VCaP (cell line): ENCODE measurements at regions not wholly inside any gene's neighbourhood (a gene's known extent, or its start where the extent isn't known, plus 50 kb on each side); places are given as distances from the start of the nearest gene placed in this dataset.

ENCODE experiments used
- H3K27ac ChIP-seq: fragments of 450-650 bp; 2 replicates; pipeline ENCODE4 v1.5.1; 2017
- TF ChIP-seq, protein P1 (sequence below): fragments of 450-650 bp; conservative IDR thresholded peaks from 2 replicates; pipeline ENCODE4 v1.5.1; 2017; ENCODE audit warnings: mild to moderate bottlenecking, moderate library complexity

GRCh38 chr16:65323655-65324237 lies 201.9 kb upstream of the CDH11 start:
- no peak overlapping the region for H3K27ac ChIP-seq
- TF ChIP-seq, protein P1, sequence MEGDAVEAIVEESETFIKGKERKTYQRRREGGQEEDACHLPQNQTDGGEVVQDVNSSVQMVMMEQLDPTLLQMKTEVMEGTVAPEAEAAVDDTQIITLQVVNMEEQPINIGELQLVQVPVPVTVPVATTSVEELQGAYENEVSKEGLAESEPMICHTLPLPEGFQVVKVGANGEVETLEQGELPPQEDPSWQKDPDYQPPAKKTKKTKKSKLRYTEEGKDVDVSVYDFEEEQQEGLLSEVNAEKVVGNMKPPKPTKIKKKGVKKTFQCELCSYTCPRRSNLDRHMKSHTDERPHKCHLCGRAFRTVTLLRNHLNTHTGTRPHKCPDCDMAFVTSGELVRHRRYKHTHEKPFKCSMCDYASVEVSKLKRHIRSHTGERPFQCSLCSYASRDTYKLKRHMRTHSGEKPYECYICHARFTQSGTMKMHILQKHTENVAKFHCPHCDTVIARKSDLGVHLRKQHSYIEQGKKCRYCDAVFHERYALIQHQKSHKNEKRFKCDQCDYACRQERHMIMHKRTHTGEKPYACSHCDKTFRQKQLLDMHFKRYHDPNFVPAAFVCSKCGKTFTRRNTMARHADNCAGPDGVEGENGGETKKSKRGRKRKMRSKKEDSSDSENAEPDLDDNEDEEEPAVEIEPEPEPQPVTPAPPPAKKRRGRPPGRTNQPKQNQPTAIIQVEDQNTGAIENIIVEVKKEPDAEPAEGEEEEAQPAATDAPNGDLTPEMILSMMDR, result no peak

DNA sequence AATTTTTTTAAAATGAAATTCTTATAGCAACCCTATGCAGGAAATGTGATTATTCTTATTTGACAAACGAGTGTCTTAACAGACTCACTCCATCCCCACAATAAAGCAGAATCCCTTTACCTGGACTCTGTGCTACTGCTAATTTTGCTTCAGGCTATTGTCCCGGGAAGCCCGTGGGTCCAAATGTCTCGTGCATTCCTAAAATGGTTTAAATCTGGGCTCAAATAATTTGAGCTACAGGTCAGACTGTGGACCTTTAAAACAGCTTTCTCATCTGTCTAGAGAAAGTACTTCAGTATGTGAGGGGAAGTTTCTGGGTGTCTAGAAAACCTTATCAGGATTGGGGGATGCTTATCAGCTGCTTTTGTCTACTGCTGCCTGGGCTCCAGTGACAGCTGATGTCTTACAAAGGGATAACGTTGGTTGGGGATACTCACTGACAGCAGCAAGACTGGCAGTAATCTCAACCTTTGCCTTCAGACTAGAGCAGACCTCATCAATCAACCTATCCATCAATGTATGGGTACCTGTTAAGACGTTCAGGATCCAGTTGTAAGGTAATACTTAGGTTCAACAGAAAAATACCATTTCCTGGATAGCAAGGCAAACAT lies 197.9 kb upstream of the CDH11 start:
- H3K27ac ChIP-seq, result no peak overlapping the region
- TF ChIP-seq, protein P1, result no peak

GRCh38 chr16:65318590-65319257 lies 196.9 kb upstream of the CDH11 start:
- H3K27ac ChIP-seq, result no peak overlapping the region

DNA sequence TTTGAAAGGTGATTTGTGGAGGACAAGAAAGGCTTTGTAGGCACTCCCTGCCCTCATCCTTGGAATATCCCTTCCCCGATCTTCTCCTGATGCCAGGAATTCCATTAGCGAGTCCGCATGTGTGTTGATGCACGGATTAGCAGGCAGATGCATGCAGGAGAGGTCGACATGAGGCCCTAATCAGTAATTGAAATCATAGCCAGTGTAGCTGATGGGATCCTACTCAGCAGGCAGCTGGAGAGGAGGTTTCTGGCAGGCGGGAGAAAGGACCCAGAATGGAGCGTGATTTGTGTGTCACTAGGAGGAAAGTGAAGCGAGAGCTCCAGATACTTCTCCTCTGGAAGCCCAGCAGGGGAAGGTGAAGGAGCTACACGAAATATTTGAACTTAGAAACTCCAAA lies 196.3 kb upstream of the CDH11 start:
- H3K27ac ChIP-seq, result no peak overlapping the region
- TF ChIP-seq, protein P1, result no peak

More at GRCh38 chr16:65318590-65319257, 196.9 kb upstream of the CDH11 start:
- TF ChIP-seq, protein P1, result no peak

- TF ChIP-seq, protein P1, result no peak
- no peak overlapping the region for H3K27ac ChIP-seq
These were observed 194.9 kb upstream of the CDH11 start for GRCh38 chr16:65316808-65317207.

DNA sequence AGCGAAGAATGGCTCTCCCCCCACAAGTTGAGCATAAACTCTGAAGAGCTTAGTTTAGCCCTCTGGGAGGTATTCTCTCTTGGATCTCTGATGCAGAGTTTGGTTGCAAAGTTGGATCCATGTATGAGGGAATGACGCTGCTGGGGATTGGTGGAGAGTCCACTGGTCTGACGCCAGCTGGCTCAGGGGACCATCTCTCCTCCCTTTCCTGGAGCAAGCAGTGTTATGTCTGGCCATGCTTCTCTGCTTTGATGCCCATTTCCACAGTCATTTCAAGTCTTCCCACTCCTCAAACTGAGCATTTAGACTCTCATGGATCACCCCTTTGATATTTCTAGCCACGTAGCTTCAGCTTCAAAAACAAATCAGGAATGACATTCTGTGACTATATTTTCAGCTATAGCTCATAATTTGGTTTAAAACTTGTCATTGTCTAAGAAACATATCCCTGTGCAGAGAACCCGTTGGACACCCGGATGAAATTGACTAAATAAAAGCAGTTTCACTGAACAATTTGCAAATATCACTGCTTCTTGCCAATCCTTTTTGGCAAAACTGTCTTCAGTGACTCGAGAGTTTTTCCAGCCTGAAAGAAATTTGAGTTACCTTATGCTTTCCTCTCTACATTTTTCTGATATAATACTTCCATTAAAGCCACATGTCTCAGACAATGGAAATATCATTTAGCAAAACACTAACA lies 193.4 kb upstream of the CDH11 start:
- no peak overlapping the region for H3K27ac ChIP-seq
- TF ChIP-seq, protein P1, result no peak

DNA sequence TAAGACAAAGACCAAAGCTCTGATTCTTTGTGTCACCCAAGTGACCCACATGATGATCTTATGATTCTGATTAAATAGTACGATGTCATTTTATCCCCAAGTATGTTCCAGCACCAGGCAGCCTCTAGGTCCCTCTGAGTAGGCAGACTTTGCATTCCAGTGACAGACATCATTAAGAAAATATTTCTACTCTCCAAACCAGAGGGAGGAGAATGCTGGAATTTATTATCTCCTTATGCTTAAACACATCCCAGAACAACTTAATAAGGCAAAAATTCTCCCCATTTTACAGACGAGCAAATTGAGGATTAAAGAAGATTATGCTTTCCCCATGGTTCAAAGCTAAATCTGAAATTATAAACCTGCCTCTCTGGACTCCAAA lies 192.8 kb upstream of the CDH11 start:
- TF ChIP-seq, protein P1, result no peak
- H3K27ac ChIP-seq, result no peak overlapping the region
